ENCODE measurements at regions not wholly inside any gene's neighbourhood (a gene's known extent, or its start where the extent isn't known, plus 50 kb on each side); places are given as distances from the start of the nearest gene placed in this dataset.
"Not testable (repeated sequence)": the region's sequence is repeated elsewhere in the genome, so short reads cannot be mapped to it uniquely, and the experiment has no call there.

DNA sequence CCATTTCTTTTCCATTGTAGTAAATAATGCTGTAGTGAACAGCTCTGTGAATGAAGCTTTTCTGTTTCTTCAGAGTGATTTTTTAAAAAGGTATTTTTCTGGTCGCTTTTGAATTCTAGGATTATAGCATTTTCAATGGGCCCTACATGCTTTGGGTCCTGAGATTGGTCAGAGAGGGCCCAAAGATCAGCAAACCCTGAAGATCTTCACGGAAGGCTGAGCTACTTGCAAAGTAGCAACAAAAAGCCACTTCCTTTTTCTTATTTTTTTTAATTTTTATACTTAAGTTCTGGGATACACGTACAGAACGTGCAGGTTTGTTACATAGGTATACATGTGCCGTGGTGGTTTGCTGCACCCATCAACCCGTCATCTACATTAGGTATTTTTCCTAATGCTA lies 200.5 kb downstream of the FAT3 start:
- no peak for DNase-seq (ENCODE audit: low read depth)

- DNase-seq (ENCODE audit: low read depth) = no peak
These were observed 207.9 kb downstream of the FAT3 start for GRCh38 chr11:92432515-92432914.

DNA sequence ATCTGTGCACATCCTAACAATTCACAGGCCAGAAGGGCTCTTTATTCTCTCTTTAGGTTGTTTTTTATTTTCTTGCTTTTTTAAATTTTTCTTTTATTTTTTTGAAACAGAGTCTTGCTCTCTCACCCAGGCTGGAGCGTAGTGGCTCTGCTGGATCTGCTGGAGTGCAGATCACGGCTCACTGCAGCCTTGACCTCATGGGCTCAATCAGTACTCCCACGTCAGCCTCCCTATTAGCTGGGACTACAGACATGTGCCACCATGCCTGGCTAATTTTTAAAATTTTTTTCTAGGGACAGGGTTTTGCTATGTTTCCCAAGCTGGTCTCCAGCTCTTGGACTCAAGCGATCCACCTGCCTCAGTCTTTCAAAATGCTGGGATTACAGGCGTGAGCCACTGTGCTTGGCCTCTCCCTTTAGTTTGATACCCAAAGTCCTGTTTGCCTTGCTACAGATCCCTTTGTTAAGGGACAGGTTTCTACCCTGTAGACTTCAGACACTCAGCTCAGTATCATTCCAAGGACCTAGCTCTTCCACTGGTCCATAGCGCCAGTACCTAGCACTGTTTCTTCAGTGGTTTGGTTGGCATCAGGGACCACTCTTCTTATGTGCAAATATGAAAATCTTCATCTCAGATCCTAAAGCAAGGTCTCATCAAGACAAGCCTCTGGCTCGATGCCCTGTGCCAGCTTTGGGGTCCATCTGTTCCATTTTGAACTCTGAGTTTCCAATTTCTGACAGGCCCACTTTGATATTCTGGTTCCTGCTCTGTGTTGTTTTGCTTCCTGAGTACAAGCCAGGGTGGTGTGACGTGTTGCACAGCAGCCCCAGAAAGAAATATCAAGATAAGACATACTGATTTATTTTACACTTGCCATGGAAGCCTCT lies 211.7 kb downstream of the FAT3 start:
- no peak for DNase-seq (ENCODE audit: low read depth)

GRCh38 chr11:92439133-92439532 lies 214.5 kb downstream of the FAT3 start:
- DNase-seq (ENCODE audit: low read depth) = no peak

- DNase-seq (ENCODE audit: low read depth) = no peak
These were observed 216.3 kb downstream of the FAT3 start for GRCh38 chr11:92440701-92441442.

DNA sequence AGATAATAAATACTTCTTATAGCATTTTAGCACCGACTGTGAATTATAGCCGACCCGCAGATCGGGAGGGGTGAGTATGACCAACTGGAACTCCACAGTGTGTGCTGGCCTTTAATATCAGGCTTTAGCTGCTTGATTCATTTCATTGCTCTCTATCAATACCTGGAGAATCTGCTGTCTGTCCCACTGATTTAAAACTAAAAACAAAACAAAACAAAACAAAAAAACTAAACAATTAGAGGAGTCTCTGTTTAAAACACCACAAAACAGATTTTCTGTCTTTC lies 216.8 kb downstream of the FAT3 start:
- DNase-seq (ENCODE audit: low read depth) = no peak

DNA sequence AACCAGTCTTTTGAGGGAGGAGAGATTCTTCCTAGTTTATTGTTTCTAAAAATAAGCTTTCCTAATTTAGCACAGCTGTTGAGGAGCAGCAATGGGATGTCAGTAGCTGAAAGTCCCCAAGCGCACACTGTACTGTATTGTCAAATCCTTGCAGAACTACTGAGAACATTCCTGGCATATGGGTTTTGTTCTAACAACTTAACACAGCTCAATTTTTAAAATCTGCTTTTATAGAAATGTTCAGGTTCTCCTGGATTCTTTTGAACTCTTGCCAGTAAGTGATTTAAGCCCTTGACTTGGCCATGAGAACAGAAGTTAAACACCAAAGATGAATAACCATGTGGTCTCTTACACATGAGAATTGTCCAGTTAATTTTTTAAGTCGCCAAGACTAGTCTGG lies 218.6 kb downstream of the FAT3 start:
- DNase-seq (ENCODE audit: low read depth) = no peak

- DNase-seq (ENCODE audit: low read depth) = no peak
These were observed 223.0 kb downstream of the FAT3 start for GRCh38 chr11:92447586-92447985.

DNA sequence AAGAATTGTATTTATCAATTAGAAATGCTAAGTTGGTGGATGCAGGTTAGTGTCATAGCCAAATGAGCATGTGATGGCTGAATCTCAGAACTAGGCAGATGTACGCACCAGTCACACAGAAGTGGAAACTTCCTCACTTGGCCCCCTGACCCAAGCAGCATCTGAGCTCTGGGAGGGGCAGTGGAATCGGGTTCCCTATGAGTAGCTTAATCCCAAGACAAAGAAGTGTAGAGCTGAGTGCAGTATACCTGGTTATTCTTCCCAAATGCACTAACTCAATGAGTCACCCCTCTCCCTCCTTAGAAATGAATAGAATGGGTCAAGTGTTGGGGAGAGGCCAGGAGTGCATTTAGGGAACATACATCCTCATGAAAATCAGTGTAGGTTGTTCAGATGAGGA lies 224.6 kb downstream of the FAT3 start:
- DNase-seq (ENCODE audit: low read depth) = no peak

DNA sequence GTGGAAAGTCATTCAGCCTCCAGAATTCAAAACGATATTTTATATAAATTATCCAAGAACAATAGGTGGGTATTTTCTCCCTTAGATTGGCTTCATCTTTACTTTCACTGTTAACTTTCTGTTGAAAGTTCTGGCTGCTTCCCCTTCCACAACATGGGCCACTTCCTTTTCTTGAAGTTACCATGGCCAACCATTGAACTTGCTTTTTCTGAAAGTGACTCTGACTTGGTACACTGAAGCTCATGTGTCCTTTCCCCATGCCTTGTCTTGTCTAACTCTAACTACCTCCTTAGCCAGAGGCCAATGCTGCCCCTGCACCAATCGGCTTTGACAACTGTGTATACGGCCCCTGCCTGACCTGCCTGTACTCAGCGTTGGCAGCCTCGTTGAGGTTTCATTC lies 225.2 kb downstream of the FAT3 start:
- DNase-seq (ENCODE audit: low read depth) = no peak

- DNase-seq (ENCODE audit: low read depth) = no peak
These were observed 226.4 kb downstream of the FAT3 start for GRCh38 chr11:92451063-92451462.

GRCh38 chr11:92453055-92453454 lies 228.4 kb downstream of the FAT3 start:
- peak; percentile 41 for DNase-seq (ENCODE audit: low read depth)

DNA sequence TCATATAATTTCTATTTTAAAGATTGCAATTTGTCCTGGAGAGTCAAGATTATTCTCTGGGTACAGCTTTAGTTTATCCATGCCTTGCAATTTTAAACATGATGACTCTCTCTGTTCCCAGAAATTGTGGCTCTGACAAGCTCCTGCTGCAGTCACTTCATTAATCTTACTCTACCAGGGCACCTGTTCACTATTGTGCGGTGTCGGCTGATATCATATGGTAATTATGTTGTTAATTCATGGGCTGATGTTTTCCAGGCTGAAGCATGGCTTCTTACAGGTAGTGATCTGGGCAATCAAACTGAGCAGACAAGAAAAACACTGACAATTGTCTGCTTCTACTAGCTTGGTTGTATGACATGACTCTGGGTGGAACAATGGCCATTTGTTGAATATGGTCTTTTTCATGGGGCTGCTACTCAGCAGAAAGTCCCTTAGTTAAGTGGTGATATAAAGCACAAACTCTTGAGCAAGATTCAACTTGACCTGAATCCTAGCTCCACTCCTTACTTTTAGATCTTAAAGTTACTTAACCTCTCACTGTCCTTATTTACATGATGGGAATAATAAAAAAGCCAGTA lies 230.7 kb downstream of the FAT3 start:
- DNase-seq (ENCODE audit: low read depth) = no peak

DNA sequence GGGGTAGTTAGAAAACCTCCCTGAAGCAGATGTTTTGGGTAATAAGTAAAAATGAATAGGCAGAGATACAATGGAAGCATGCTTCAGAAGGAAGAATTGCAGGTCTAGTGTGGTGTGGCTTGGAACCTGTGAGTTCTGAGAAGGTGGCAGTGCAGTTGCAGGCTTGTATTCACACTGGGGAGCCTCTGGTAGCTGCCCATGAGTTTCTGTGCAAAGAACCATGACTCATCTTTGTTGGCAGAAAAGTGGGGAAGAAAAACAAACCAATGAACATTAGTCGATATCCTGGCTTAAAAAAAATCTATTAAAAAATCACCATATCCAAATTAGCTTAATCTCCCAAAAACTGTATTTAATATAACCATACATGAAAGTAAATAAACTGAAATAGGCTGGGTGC lies 232.6 kb downstream of the FAT3 start:
- DNase-seq (ENCODE audit: low read depth) = peak; percentile 32

DNA sequence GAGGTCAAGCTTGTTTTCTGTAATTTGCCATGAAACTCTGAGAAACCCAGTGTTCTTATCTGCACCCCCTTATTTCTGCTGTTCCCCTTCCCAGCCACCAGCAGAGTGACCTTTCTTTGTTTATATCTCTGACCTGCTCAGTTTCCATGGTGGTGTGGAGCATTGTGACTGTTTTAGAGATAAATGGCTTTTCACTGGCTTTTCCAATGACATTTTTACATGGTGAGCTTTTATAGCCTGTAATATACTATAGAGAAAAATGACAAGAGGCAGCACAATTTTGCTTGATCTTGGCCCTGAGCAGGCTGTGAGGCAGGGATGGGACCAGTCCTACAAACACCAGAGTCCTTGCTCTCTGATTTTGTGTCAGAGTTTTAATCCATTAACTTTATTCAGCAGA lies 233.9 kb downstream of the FAT3 start:
- no peak for DNase-seq (ENCODE audit: low read depth)

GRCh38 chr11:92460213-92460612 lies 235.6 kb downstream of the FAT3 start:
- no peak for DNase-seq (ENCODE audit: low read depth)

DNA sequence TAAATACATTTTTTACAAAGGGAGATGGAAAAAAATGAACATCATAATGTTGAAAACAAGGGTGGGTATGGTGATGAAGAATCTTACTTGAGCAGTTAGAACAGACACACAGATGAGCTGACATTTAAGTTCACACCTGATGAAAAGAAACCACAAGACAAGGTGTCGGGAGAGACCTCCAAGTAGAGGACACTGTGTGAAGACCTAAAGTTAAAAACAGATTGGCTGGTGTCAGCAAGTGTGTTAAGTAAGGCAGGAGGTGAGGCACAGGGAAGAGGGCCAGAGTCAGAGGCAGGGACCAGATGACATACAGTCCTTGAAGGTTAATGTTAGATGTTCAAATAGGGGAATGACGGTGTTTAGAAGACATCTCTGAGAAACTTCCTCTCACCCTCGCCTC lies 236.8 kb downstream of the FAT3 start:
- DNase-seq (ENCODE audit: low read depth) = no peak

- no peak for DNase-seq (ENCODE audit: low read depth)
These were observed 238.2 kb downstream of the FAT3 start for GRCh38 chr11:92462821-92463220.

DNA sequence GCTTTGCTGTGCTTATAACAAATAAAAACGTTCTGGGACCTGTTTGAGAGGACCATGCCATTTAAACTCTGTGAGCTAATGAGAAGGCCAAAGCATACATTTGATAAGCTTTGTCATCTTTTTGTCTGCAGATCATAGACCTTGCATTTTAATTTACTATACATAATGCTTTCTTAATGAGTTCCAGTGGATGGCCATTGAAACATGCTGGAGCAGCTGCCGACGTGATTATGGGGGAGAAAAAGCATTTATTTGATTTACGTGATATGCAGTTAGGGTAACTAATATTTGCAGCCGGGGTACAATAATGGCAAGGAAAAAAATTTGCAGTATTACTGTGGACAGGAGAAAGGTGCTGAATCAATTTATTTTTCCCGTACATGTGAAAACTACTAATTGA lies 240.2 kb downstream of the FAT3 start:
- DNase-seq (ENCODE audit: low read depth) = no peak

DNA sequence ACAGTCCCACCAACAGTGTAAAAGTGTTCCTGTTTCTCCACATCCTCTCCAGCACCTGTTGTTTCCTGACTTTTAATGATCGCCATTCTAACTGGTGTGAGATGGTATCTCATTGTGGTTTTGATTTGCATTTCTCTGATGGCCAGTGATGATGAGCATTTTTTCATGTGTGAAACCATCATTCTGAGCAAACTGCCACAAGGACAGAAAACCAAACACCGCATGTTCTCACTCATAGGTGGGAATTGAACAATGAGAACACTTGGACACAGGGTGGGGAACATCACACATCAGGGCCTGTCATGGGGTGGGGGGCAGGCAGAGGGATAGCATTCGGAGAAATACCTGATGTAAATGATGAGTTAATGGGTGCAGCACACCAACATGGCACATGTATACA lies 240.8 kb downstream of the FAT3 start:
- DNase-seq (ENCODE audit: low read depth) = not testable (repeated sequence)

DNA sequence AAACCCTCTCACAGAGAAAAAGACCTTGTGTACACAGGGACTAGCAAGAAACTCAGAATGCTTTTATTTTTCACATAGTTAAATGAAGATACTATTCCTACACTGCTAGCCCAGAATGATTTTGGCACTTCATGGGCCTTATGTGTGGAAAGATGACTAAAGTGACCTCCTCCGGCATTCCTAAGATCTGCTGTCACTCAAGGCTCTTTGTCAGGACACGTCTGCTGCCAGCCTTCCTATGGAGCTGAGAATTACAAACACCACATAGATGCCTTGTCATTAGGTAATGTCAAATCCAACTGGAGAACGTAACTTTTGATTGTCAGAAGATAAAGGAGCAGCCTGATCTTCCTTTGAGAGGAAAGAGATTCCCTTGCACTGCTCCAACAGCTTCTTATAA lies 249.1 kb downstream of the FAT3 start:
- peak; percentile 10 for DNase-seq (ENCODE audit: low read depth)

GRCh38 chr11:92475316-92475715 lies 250.7 kb downstream of the FAT3 start:
- no peak for DNase-seq (ENCODE audit: low read depth)

DNA sequence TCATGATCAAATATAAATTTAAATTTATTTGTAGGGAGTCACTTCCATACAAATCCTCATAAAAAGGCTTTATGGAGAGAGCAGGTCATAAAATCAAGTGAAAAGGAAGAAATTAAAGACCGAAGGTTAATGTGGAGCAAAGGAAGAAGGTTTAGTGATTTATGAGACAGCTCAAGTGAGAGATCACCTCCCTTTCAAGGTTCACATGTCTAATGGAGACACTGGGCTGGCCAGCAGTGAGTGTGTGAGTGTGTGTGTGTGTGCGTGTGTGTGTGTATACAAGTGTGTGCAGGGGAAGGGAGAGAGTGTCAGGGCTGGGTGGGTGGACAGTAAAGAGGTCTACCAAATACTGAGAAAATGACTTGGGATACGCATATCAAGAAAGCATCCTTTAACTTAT lies 251.2 kb downstream of the FAT3 start:
- DNase-seq (ENCODE audit: low read depth) = no peak

All from renal cortical epithelial cell (primary cell).